ENCODE measurements at regions not wholly inside any gene's neighbourhood (a gene's known extent, or its start where the extent isn't known, plus 50 kb on each side); places are given as distances from the start of the nearest gene placed in this dataset.

DNA sequence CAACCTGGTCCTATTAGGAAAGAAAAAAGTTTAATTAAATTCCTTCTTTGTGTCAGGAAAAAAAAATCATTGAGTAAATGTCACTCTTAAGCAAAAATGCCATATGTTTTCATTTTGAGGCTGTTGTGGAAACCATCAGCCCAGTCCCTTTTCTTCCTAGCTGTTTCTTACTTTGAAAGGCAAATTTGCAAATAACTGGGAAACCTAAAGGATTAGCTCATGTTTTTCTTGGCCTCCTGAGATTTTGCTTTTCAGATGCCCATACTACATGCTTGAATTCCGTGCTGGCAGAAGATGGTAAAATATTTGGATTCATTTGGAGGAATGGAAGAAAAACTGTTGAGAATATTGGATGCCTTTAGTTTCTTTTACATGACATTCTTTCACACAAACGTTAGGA is 182.1 kb upstream of the ADAMTS5 start:
- Histone ChIP-seq H3K4me3 (ENCODE audit: low read depth, low read length, poor library complexity, severe bottlenecking) (no peak overlapping the region), H3K27me3 (replicated peaks; ENCODE audit: insufficient read depth, low read depth, low read length, poor library complexity) (no peaks in the 10 kb centered on the region), H3K36me3 (ENCODE audit: insufficient read depth, low read length, poor library complexity, severe bottlenecking) (no peaks in the 10 kb centered on the region), H3K4me1 (ENCODE audit: insufficient read depth, low read length, poor library complexity, severe bottlenecking) (no peaks in the 10 kb centered on the region), H3K9me3 (ENCODE audit: low read depth, low read length, poor library complexity, severe bottlenecking) (no peaks in the 10 kb centered on the region), H3K27ac (ENCODE audit: low read depth, low read length, poor library complexity, severe bottlenecking) (no peak overlapping the region)
- DNase-seq (ENCODE audit: low spot score): no peak
- ChIA-PET POLR2A (ENCODE audit: low non-redundant PET) (no interaction called here), CTCF (no interaction called here)
- TF ChIP-seq, protein P1, sequence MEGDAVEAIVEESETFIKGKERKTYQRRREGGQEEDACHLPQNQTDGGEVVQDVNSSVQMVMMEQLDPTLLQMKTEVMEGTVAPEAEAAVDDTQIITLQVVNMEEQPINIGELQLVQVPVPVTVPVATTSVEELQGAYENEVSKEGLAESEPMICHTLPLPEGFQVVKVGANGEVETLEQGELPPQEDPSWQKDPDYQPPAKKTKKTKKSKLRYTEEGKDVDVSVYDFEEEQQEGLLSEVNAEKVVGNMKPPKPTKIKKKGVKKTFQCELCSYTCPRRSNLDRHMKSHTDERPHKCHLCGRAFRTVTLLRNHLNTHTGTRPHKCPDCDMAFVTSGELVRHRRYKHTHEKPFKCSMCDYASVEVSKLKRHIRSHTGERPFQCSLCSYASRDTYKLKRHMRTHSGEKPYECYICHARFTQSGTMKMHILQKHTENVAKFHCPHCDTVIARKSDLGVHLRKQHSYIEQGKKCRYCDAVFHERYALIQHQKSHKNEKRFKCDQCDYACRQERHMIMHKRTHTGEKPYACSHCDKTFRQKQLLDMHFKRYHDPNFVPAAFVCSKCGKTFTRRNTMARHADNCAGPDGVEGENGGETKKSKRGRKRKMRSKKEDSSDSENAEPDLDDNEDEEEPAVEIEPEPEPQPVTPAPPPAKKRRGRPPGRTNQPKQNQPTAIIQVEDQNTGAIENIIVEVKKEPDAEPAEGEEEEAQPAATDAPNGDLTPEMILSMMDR (conservative IDR thresholded peaks at IDR 0.05; ENCODE audit: low read depth, low read length): no peak
- intact Hi-C loops (cut with micrococcal nuclease; ENCODE audit: unreplicated experiment): no loop called here
- BruUV-seq (replicated peaks): no TSS peak

DNA sequence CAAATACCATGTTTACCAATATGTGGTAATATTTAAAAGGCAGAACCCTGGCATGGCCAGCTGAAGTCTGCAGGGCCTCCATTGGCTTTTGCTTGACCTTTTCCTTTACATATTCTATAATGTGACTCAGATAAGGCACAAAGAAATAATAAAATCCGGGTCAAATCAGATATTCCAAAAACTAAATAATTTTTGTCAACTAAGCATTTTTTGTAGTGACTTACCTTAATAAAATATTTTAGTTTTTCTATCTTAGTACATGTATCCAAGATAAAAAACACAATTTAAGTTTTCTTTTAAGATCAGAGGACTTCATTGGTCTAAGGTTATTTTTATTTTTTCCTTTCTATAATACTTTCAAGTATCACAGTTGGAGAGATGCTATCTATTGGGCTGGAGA is 179.4 kb upstream of the ADAMTS5 start:
- POLR2A ChIA-PET (ENCODE audit: low non-redundant PET): no interaction called here

DNA sequence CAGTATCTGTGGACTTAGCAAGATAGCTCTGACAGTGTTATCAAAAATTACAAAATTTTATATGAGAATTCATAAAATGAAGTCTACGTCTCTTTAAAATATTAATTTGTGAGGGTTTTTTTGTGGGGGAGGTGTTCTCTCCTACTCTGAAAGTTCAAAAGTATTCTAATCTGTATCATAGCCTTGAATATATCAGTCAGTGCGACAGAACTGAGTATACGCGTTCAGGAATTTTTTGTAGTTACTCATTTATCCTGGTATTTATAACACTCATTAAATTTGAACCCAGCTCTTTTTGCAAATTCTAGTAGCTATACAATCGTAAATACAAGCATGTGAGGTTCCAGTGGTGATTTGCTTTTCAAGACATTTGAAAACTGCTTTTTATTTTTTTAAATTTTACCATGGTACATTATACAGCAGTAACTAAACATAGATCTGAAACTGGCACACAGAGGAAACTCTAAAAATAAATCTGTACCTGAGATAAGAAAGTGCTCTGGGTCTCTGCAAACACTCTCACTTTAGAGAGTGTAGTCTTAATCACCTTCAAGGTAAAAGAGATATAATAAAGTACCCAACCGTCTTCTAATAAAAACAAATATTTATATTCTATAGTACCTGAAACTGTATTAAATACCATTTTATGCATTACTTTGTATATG is 178.4 kb upstream of the ADAMTS5 start:
- no TSS peak for BruUV-seq (replicated peaks)
- Histone ChIP-seq H3K4me1 (ENCODE audit: insufficient read depth, low read length, poor library complexity, severe bottlenecking) (no peaks in the 10 kb centered on the region), H3K4me3 (ENCODE audit: low read depth, low read length, poor library complexity, severe bottlenecking) (no peak overlapping the region), H3K27me3 (replicated peaks; ENCODE audit: insufficient read depth, low read depth, low read length, poor library complexity) (no peaks in the 10 kb centered on the region), H3K9me3 (ENCODE audit: low read depth, low read length, poor library complexity, severe bottlenecking) (no peaks in the 10 kb centered on the region), H3K36me3 (ENCODE audit: insufficient read depth, low read length, poor library complexity, severe bottlenecking) (no peaks in the 10 kb centered on the region), H3K27ac (ENCODE audit: low read depth, low read length, poor library complexity, severe bottlenecking) (no peak overlapping the region)
- intact Hi-C loops (cut with micrococcal nuclease; ENCODE audit: unreplicated experiment): no loop called here
- no peak for TF ChIP-seq EZH2 (IDR thresholded peaks at IDR 0.05; ENCODE audit: borderline replicate concordance, low read depth, low read length, poor library complexity, severe bottlenecking)
- TF ChIP-seq, protein P1 (conservative IDR thresholded peaks at IDR 0.05; ENCODE audit: low read depth, low read length): no peak
- DNase-seq (ENCODE audit: low spot score): no peak
- CTCF ChIA-PET: no interaction called here
- POLR2A ChIA-PET (ENCODE audit: low non-redundant PET): no interaction called here

More for the DNA sequence above, 179.4 kb upstream of the ADAMTS5 start:
- H3K4me1 ChIP-seq (ENCODE audit: insufficient read depth, low read length, poor library complexity, severe bottlenecking): no peaks in the 10 kb centered on the region
- H3K9me3 ChIP-seq (ENCODE audit: low read depth, low read length, poor library complexity, severe bottlenecking): no peaks in the 10 kb centered on the region
- TF ChIP-seq, protein P1 (conservative IDR thresholded peaks at IDR 0.05; ENCODE audit: low read depth, low read length): no peak
- TF ChIP-seq EZH2 (IDR thresholded peaks at IDR 0.05; ENCODE audit: borderline replicate concordance, low read depth, low read length, poor library complexity, severe bottlenecking): no peak
- CTCF ChIA-PET: no interaction called here
- no peak overlapping the region for H3K27ac ChIP-seq (ENCODE audit: low read depth, low read length, poor library complexity, severe bottlenecking)
- intact Hi-C loops (cut with micrococcal nuclease; ENCODE audit: unreplicated experiment): no loop called here
- no peaks in the 10 kb centered on the region for H3K36me3 ChIP-seq (ENCODE audit: insufficient read depth, low read length, poor library complexity, severe bottlenecking)
- no peak overlapping the region for H3K4me3 ChIP-seq (ENCODE audit: low read depth, low read length, poor library complexity, severe bottlenecking)
- no peak for DNase-seq (ENCODE audit: low spot score)
- no peaks in the 10 kb centered on the region for H3K27me3 ChIP-seq (replicated peaks; ENCODE audit: insufficient read depth, low read depth, low read length, poor library complexity)
- BruUV-seq (replicated peaks): no TSS peak

Measured in A673 (cell line).